B cell (primary cell): ENCODE measurements at regions not wholly inside any gene's neighbourhood (a gene's known extent, or its start where the extent isn't known, plus 50 kb on each side); places are given as distances from the start of the nearest gene placed in this dataset.

Source experiments
- EZH2 ChIP-seq: IDR thresholded peaks from 2 replicates; pipeline ENCODE4 v1.6.1; 2012; ENCODE audit warnings: borderline replicate concordance, low read depth, mild to moderate bottlenecking, moderate library complexity, low read length; ENCODE audit not compliant: insufficient read depth, poor library complexity, severe bottlenecking
- TF ChIP-seq, protein P1 (sequence below): fragments of 200-600 bp; IDR thresholded peaks from one replicate; pipeline ENCODE4 v1.8.0; 2022; ENCODE audit warnings: antibody characterized with exemption, mild to moderate bottlenecking

DNA sequence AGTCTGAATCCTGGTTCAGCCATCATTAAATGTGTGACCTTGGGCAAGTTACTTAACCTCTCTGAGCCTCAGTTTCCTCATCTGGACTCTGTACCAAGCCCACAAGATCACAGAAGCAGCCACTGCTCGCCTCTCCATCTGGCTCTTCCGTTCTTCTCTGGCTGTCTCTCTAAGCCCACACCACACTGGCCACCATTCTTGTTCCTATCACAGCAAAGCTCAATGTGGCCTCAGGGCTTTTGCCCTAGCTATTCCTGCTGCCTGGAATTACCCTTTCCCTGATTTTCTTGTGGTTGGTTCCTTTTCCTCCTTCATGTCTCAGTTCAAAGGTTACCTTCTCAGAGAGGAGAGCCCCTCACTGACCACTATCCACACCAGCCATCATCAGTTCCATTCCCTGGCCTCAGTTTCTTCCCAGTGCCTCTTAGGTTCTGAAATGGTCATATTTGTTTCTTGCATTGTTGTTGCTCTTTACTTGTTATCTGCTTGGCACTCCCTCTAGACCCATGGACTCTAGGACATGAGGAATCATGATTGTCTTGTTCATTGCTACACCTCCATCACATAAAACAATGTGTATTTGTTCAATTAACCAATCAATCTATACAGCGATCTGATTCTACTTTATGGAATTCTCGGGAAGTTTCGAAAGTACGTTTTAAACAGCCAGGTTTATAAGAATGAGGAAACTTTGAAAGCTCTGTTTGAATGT, 56.5 kb upstream of the PTPN1 start:
- TF ChIP-seq, protein P1, sequence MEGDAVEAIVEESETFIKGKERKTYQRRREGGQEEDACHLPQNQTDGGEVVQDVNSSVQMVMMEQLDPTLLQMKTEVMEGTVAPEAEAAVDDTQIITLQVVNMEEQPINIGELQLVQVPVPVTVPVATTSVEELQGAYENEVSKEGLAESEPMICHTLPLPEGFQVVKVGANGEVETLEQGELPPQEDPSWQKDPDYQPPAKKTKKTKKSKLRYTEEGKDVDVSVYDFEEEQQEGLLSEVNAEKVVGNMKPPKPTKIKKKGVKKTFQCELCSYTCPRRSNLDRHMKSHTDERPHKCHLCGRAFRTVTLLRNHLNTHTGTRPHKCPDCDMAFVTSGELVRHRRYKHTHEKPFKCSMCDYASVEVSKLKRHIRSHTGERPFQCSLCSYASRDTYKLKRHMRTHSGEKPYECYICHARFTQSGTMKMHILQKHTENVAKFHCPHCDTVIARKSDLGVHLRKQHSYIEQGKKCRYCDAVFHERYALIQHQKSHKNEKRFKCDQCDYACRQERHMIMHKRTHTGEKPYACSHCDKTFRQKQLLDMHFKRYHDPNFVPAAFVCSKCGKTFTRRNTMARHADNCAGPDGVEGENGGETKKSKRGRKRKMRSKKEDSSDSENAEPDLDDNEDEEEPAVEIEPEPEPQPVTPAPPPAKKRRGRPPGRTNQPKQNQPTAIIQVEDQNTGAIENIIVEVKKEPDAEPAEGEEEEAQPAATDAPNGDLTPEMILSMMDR: no peak
- TF ChIP-seq EZH2: no peak
